BJ (cell line): ENCODE measurements at regions not wholly inside any gene's neighbourhood (a gene's known extent, or its start where the extent isn't known, plus 50 kb on each side); places are given as distances from the start of the nearest gene placed in this dataset.

Experiments
- CTCF ChIA-PET: fragments of 350-600 bp; formaldehyde crosslinking; extraction: SDS; loops from one replicate; lab custom pipeline; 2021; ENCODE audit warnings: antibody characterized with exemption, inconsistent platforms; lab: Yijun Ruan, JAX
- POLR2A ChIA-PET: fragments of 300-600 bp; sonication (Branson Sonifier 250); formaldehyde crosslinking; extraction: SDS; loops from one replicate; lab custom pipeline; 2021; ENCODE audit warnings: antibody characterized with exemption; lab: Charles Lee
- DNase-seq: peaks from one replicate; pipeline ENCODE4 v3.0.0-alpha.2; 2011; ENCODE audit warnings: low read depth
- H3K27me3 ChIP-seq: 2 replicates; pipeline ENCODE4 v1.6.0; 2011; ENCODE audit warnings: low read length; ENCODE audit not compliant: control insufficient read depth, insufficient read depth
- H3K36me3 ChIP-seq: 2 replicates; pipeline ENCODE4 v1.5.1; 2011; ENCODE audit warnings: low read length; ENCODE audit not compliant: control insufficient read depth, insufficient read depth
- H3K4me3 ChIP-seq: 2 replicates; pipeline ENCODE4 v1.5.1; 2011; ENCODE audit warnings: low read depth, mild to moderate bottlenecking, control low read depth, low read length
- TF ChIP-seq, protein P1 (sequence below): IDR thresholded peaks from 2 replicates; pipeline ENCODE4 v1.5.1; 2011; ENCODE audit warnings: low read depth, mild to moderate bottlenecking, control low read depth, inconsistent platforms, low read length, moderate library complexity; ENCODE audit not compliant: insufficient read depth

DNA sequence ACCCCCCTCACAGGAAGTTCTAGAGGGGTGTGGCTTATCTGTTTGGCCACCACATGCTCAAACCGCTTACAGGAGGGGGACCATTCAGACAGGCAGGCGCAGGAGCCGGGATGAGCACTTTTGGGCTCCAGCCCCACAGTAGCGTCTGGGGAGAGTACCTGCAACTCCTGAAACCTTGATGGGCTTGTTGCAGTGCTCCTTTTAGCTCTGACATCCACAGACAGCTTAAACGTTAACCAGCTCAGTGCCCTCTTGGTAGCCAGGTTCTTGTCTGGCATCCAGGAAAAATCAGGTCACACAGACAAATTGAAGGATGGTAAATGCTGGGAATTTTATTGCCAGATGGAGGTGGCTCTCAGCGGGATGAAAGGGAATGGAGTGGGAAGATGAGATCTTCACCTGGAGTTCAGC is 326.3 kb downstream of the ETS1 start:
- H3K27me3 ChIP-seq, result no peaks in the 10 kb centered on the region
- ChIA-PET CTCF (interaction anchor here (0.6 kb wide), 1 partner anchor 82 kb away, joined by 3 read pairs; no protein-coding TSS in a partner anchor), POLR2A (no interaction called here)
- TF ChIP-seq, protein P1, sequence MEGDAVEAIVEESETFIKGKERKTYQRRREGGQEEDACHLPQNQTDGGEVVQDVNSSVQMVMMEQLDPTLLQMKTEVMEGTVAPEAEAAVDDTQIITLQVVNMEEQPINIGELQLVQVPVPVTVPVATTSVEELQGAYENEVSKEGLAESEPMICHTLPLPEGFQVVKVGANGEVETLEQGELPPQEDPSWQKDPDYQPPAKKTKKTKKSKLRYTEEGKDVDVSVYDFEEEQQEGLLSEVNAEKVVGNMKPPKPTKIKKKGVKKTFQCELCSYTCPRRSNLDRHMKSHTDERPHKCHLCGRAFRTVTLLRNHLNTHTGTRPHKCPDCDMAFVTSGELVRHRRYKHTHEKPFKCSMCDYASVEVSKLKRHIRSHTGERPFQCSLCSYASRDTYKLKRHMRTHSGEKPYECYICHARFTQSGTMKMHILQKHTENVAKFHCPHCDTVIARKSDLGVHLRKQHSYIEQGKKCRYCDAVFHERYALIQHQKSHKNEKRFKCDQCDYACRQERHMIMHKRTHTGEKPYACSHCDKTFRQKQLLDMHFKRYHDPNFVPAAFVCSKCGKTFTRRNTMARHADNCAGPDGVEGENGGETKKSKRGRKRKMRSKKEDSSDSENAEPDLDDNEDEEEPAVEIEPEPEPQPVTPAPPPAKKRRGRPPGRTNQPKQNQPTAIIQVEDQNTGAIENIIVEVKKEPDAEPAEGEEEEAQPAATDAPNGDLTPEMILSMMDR, result no peak
- no peaks in the 10 kb centered on the region for H3K36me3 ChIP-seq
- no peak for DNase-seq
- no peak overlapping the region for H3K4me3 ChIP-seq

DNA sequence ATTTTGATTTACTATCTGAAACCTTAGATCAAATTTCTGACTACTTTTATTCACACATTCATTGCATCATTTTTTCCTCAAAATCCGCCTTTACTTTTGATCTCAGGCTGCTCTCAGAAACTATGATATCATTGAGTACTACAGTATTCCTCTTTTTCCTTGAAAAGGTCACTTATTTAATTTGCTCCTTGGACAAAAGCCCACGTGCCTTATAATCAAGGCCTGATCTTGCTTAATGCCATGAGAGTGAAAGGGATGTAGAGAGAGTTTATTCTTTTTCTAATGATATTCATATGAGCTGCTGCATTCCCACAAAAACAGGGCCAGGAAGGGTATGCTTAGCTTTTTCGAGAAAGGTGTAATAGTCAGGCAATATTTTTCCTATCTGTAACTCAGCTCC is 327.0 kb downstream of the ETS1 start:
- POLR2A ChIA-PET, result no interaction called here
- TF ChIP-seq, protein P1, result no peak
- Histone ChIP-seq H3K36me3 (no peaks in the 10 kb centered on the region), H3K27me3 (no peaks in the 10 kb centered on the region), H3K4me3 (no peak overlapping the region)
- DNase-seq, result no peak
- CTCF ChIA-PET, result interaction anchor here (0.6 to 1.6 kb wide), 2 partner anchors 81 to 103 kb away, joined by 3 to 5 read pairs; no protein-coding TSS in a partner anchor

DNA sequence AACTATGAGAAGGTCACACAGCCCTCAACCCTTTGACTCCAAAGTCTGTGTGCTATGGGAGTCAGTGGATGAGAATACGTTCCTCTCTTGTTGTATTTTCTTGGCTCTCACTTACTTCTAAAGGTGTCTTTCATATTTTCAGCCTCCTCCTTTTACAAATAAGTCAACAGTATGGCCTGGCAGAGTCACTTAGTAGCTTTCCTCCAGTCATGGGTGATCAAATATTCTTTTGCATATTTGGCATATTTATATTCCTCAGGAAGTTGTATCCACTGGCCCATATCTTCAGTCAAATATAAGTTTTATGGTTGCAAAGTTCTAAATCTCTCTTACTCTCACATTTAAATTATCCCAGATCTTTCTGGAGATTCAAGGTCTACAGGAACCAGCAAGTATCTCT is 327.5 kb downstream of the ETS1 start:
- CTCF ChIA-PET, result interaction anchor here (0.9 to 1.6 kb wide), 3 partner anchors 10 to 103 kb away, joined by 3 to 5 read pairs (median 5); no protein-coding TSS in a partner anchor
- no peak for DNase-seq
- POLR2A ChIA-PET, result no interaction called here
- no peaks in the 10 kb centered on the region for H3K36me3 ChIP-seq
- no peak overlapping the region for H3K4me3 ChIP-seq
- TF ChIP-seq, protein P1, result no peak
- no peaks in the 10 kb centered on the region for H3K27me3 ChIP-seq

DNA sequence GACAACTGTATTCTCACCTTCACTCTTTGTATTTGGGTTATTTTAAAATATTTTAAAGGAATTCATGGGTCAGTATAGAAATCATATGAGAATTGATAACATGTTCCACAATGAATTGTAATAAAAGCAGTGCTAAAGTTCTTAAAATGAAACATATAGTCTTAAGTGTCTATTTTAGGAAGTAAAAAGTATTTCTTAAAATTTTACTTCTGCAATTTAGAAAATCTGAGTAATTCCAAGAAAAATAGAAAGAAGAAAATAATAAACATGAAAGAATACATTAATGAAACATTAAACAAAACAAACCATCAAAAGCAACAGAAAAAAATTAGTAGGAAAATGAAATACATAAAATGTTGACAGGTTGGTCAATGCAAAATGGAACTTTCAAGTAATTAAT is 332.4 kb downstream of the ETS1 start:
- H3K27me3 ChIP-seq, result no peaks in the 10 kb centered on the region
- H3K4me3 ChIP-seq, result no peak overlapping the region
- TF ChIP-seq, protein P1, result no peak
- CTCF ChIA-PET, result no interaction called here
- POLR2A ChIA-PET, result no interaction called here
- H3K36me3 ChIP-seq, result no peaks in the 10 kb centered on the region
- no peak for DNase-seq

DNA sequence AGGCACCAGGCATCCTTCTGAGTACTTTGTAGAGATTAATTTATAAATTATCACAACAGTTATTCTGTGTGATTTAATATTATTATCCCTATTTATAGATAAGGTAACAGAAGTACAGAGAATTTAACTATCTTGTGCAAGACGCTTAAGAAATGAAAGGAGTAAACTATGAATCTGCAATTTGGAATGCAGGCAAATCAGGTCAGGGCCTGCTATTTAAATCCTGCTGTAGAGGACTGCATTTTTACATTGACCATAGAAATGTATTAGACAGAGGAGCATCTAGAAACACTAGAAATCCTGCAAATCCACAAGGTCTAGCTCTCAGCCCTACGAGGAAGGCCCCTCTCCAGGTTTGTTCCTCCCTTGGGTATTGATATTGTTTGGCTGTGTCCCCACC is 336.2 kb downstream of the ETS1 start:
- TF ChIP-seq, protein P1, result no peak

More for the DNA sequence above, 336.2 kb downstream of the ETS1 start:
- CTCF ChIA-PET, result interaction anchor here (1.3 to 1.9 kb wide), 2 partner anchors 22 to 29 kb away, joined by 3 to 4 read pairs; no protein-coding TSS in a partner anchor
- H3K4me3 ChIP-seq, result no peak overlapping the region
- no peaks in the 10 kb centered on the region for H3K36me3 ChIP-seq
- no peaks in the 10 kb centered on the region for H3K27me3 ChIP-seq
- POLR2A ChIA-PET, result interaction anchor here (0.6 kb wide), 1 partner anchor 468 kb away, joined by 4 read pairs; no protein-coding TSS in a partner anchor
- no peak for DNase-seq
